GM12878 (cell line): ENCODE measurements at regions not wholly inside any gene's neighbourhood (a gene's known extent, or its start where the extent isn't known, plus 50 kb on each side); places are given as distances from the start of the nearest gene placed in this dataset.

Experiments used
- ATAC-seq: fragments of 200-7000 bp; cut with Tn5 transposase; 3 replicates; pipeline ENCODE4 v1.9.1; 2020; ENCODE audit warnings: mild to moderate bottlenecking, moderate library complexity
- BruUV-seq: library from RNA; stranded (reverse); fragments of 400-500 nt; replicated peaks from 2 replicates; lab custom pipeline; 2021; lab: Mats Ljungman, UMichigan
- CTCF ChIA-PET: fragments of 300-600 bp; sonication (Branson Sonifier 250); formaldehyde crosslinking; extraction: SDS; loops from one replicate; lab custom pipeline; 2021; ENCODE audit warnings: inconsistent platforms; lab: Yijun Ruan, JAX
- POLR2A ChIA-PET: fragments of 350-600 bp; formaldehyde crosslinking; extraction: SDS; loops from one replicate; lab custom pipeline; 2021; ENCODE audit warnings: inconsistent platforms; lab: Charles Lee
- RAD21 ChIA-PET: fragments of 300-600 bp; sonication (Branson Sonifier 250); formaldehyde crosslinking; loops from one replicate; lab custom pipeline; 2023; ENCODE audit warnings: antibody characterized with exemption; ENCODE audit not compliant: unreplicated experiment; lab: Charles Lee
- SMC1A ChIA-PET: fragments of 300-600 bp; sonication (Branson Sonifier 250); formaldehyde crosslinking; loops from one replicate; lab custom pipeline; 2023; ENCODE audit not compliant: unreplicated experiment, uncharacterized antibody; lab: Charles Lee
- DNase-seq: peaks from one replicate; pipeline ENCODE4 v3.0.0-alpha.2; 2011; ENCODE audit warnings: low read depth, low spot score
- FAIRE-seq: peaks from 3 replicates; lab custom pipeline; 2011; peaks lifted over from hg19 to GRCh38; lab: Jason Lieb, UNC
- H2AFZ ChIP-seq: 2 replicates; pipeline ENCODE4 v1.6.0; 2011; ENCODE audit warnings: low read depth, low read length, control low read depth; ENCODE audit not compliant: control insufficient read depth
- H3K27ac ChIP-seq: 2 replicates; pipeline ENCODE4 v1.5.1; 2011; ENCODE audit warnings: control low read depth; ENCODE audit not compliant: control insufficient read depth, insufficient read depth
- H3K27me3 ChIP-seq, 2 experiments: replicated peaks in 1 of 2; 2 replicates each; pipeline versions ENCODE4 v1.6.0 to v1.6.1; 2011; ENCODE audit warnings: low read length in 1 of 2; ENCODE audit not compliant: control insufficient read depth in 2 of 2, insufficient read depth in 2 of 2
- H3K36me3 ChIP-seq, 2 experiments: 2 replicates each; pipeline ENCODE4 v1.5.1; 2011; ENCODE audit warnings: low read length in 1 of 2; ENCODE audit not compliant: control insufficient read depth in 2 of 2, insufficient read depth in 2 of 2
- H3K4me1 ChIP-seq: 2 replicates; pipeline ENCODE4 v1.6.1; 2011; ENCODE audit warnings: mild to moderate bottlenecking, low read length, moderate library complexity, mixed read lengths; ENCODE audit not compliant: control insufficient read depth, insufficient read depth
- H3K4me2 ChIP-seq: 2 replicates; pipeline ENCODE4 v1.6.0; 2011; ENCODE audit warnings: control low read depth; ENCODE audit not compliant: control insufficient read depth, insufficient read depth
- H3K4me3 ChIP-seq: fragments of 200-600 bp; sonication (generic); 2 replicates; pipeline ENCODE4 v1.5.1; 2016
- H3K79me2 ChIP-seq: 2 replicates; pipeline ENCODE4 v1.6.0; 2011; ENCODE audit warnings: low read length; ENCODE audit not compliant: control insufficient read depth, insufficient read depth
- H3K9ac ChIP-seq: 2 replicates; pipeline ENCODE4 v1.8.0; 2011; ENCODE audit warnings: low read length, control low read depth, mixed read lengths; ENCODE audit not compliant: control insufficient read depth, insufficient read depth
- H3K9me3 ChIP-seq: replicated peaks from 3 replicates; pipeline ENCODE4 v1.5.1; 2011; ENCODE audit warnings: mild to moderate bottlenecking, low read length; ENCODE audit not compliant: control insufficient read depth, insufficient read depth
- H4K20me1 ChIP-seq: 2 replicates; pipeline ENCODE4 v1.6.0; 2011; ENCODE audit not compliant: control insufficient read depth, insufficient read depth
- ATF2 ChIP-seq: IDR thresholded peaks from 2 replicates; pipeline ENCODE4 v1.6.1; 2012; ENCODE audit warnings: low read length, inconsistent platforms
- CBX5 ChIP-seq: sonication (generic); IDR thresholded peaks from 2 replicates; pipeline ENCODE4 v1.6.1; 2016; ENCODE audit warnings: low read depth, moderate library complexity, mild to moderate bottlenecking, inconsistent platforms
- E4F1 ChIP-seq: fragments of 450-650 bp; IDR thresholded peaks from 2 replicates; pipeline ENCODE4 v1.6.1; 2018; ENCODE audit warnings: borderline replicate concordance, mild to moderate bottlenecking; ENCODE audit not compliant: partially characterized antibody
- GABPA ChIP-seq: IDR thresholded peaks from 2 replicates; pipeline ENCODE4 v1.6.1; 2014; ENCODE audit warnings: antibody characterized with exemption, low read depth, mild to moderate bottlenecking, inconsistent platforms
- GATAD2B ChIP-seq: fragments of 450-650 bp; conservative IDR thresholded peaks from 2 replicates; pipeline ENCODE4 v1.6.1; 2017; ENCODE audit warnings: low read depth, mild to moderate bottlenecking, moderate library complexity
- IKZF1 ChIP-seq: fragments of 450-650 bp; conservative IDR thresholded peaks from 2 replicates; pipeline ENCODE4 v1.6.1; 2017; ENCODE audit warnings: antibody characterized with exemption, mild to moderate bottlenecking
- MYB ChIP-seq: fragments of 150-350 bp; IDR thresholded peaks from 2 replicates; pipeline ENCODE4 v1.6.1; 2014; ENCODE audit warnings: mild to moderate bottlenecking, low read depth, low read length, borderline replicate concordance
- NFXL1 ChIP-seq: fragments of 450-650 bp; IDR thresholded peaks from 2 replicates; pipeline ENCODE4 v1.6.1; 2017; ENCODE audit warnings: antibody characterized with exemption, mild to moderate bottlenecking, borderline replicate concordance
- NRF1 ChIP-seq: conservative IDR thresholded peaks from 2 replicates; pipeline ENCODE4 v1.6.1; 2011; ENCODE audit warnings: mild to moderate bottlenecking, low read depth, low read length, improper control_type of control experiment
- RB1 ChIP-seq: fragments of 450-650 bp; formaldehyde crosslinking; IDR thresholded peaks from 2 replicates; pipeline ENCODE4 v1.6.1; 2017; ENCODE audit warnings: mild to moderate bottlenecking, borderline replicate concordance
- TBL1XR1 ChIP-seq: IDR thresholded peaks from 2 replicates; pipeline ENCODE4 v1.6.1; 2012; ENCODE audit warnings: low read depth, low read length, improper control_type of control experiment
- TCF7 ChIP-seq: IDR thresholded peaks from 2 replicates; pipeline ENCODE4 v1.6.1; 2014; ENCODE audit warnings: antibody characterized with exemption, borderline replicate concordance
- USF2 ChIP-seq: IDR thresholded peaks from 2 replicates; pipeline ENCODE4 v1.6.1; 2011; ENCODE audit warnings: low read depth, low read length, improper control_type of control experiment, borderline replicate concordance
- ZNF217 ChIP-seq: fragments of 450-650 bp; IDR thresholded peaks from 2 replicates; pipeline ENCODE4 v1.6.1; 2017; ENCODE audit warnings: antibody characterized with exemption, mild to moderate bottlenecking
- in situ Hi-C: fragments of 300-500 bp; cut with MboI; formaldehyde crosslinking; loops from 9 replicates; pipeline ENCODE4 v1.14.3; 2018; ENCODE audit warnings: mixed read lengths
- intact Hi-C: fragments of 100-400 bp; cut with micrococcal nuclease; formaldehyde crosslinking; loops from one replicate; pipeline ENCODE4 v1.14.2; 2022; ENCODE audit not compliant: unreplicated experiment
- TF ChIP-seq, protein P1 (sequence below): fragments of 450-650 bp; IDR thresholded peaks from 2 replicates; pipeline ENCODE4 v1.6.1; 2017; ENCODE audit warnings: mild to moderate bottlenecking, low read depth, inconsistent platforms; ENCODE audit not compliant: poor library complexity, severe bottlenecking

DNA sequence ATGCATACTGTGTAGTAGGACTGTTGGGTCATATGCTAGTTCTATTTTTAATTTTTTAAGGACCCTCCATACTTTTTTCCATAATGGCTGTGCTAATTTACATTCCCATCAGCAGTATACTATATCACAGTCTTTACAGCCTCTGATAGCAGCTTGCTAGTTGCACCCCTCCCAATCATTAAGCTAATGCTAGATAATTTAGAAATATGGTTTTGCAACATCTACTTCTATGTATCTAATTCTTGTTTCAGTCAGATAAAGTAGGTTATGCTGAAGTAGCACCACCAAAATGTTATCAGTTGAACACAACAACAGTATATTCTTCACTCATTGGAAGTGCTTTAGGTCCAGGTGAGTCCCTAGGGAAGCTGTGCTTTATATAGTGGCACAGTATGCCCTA lies 522.7 kb upstream of the HTR2C start:
- H3K9me3 ChIP-seq: no peaks in the 10 kb centered on the region
- ATAC-seq: no peak
- FAIRE-seq: no peak
- RAD21 ChIA-PET: no interaction called here
- H3K4me3 ChIP-seq: no peak overlapping the region
- H3K36me3 ChIP-seq: no peaks in the 10 kb centered on the region
- H3K27ac ChIP-seq: no peak overlapping the region
- H3K4me2 ChIP-seq: no peak overlapping the region
- no peak overlapping the region for H3K9ac ChIP-seq
- no peaks in the 10 kb centered on the region for H3K79me2 ChIP-seq
- H3K27me3 ChIP-seq: no peaks in the 10 kb centered on the region
- H3K4me1 ChIP-seq: no peaks in the 10 kb centered on the region
- POLR2A ChIA-PET: no interaction called here
- no peak overlapping the region for H2AFZ ChIP-seq
- DNase-seq: no peak
- CTCF ChIA-PET: no interaction called here
- in situ Hi-C loops: no loop called here
- H4K20me1 ChIP-seq: no peaks in the 10 kb centered on the region
- BruUV-seq: no TSS peak
- TF ChIP-seq IKZF1: no peak
- TF ChIP-seq TBL1XR1: no peak
- TF ChIP-seq TCF7: no peak
- TF ChIP-seq GATAD2B: no peak
- TF ChIP-seq GABPA: no peak
- TF ChIP-seq CBX5: no peak
- TF ChIP-seq E4F1: no peak
- TF ChIP-seq RB1: no peak
- no peak for TF ChIP-seq ATF2
- no peak for TF ChIP-seq NRF1
- TF ChIP-seq NFXL1: no peak
- TF ChIP-seq ZNF217: no peak
- TF ChIP-seq, protein P1, sequence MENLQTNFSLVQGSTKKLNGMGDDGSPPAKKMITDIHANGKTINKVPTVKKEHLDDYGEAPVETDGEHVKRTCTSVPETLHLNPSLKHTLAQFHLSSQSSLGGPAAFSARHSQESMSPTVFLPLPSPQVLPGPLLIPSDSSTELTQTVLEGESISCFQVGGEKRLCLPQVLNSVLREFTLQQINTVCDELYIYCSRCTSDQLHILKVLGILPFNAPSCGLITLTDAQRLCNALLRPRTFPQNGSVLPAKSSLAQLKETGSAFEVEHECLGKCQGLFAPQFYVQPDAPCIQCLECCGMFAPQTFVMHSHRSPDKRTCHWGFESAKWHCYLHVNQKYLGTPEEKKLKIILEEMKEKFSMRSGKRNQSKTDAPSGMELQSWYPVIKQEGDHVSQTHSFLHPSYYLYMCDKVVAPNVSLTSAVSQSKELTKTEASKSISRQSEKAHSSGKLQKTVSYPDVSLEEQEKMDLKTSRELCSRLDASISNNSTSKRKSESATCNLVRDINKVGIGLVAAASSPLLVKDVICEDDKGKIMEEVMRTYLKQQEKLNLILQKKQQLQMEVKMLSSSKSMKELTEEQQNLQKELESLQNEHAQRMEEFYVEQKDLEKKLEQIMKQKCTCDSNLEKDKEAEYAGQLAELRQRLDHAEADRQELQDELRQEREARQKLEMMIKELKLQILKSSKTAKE: no peak
- no peak for TF ChIP-seq MYB
- no peak for TF ChIP-seq USF2
- intact Hi-C loops: no loop called here
- SMC1A ChIA-PET: no interaction called here
